Loucy (cell line): ENCODE measurements at regions not wholly inside any gene's neighbourhood (a gene's known extent, or its start where the extent isn't known, plus 50 kb on each side); places are given as distances from the start of the nearest gene placed in this dataset.
A peak's percentile ranks its signal among the peaks of the same experiment; 100 is the strongest.

ENCODE experiments used
- H2AFZ ChIP-seq: fragments of 200-600 bp; sonication (generic); 2 replicates; pipeline ENCODE4 v1.6.0; 2016; ENCODE audit warnings: antibody characterized with exemption, mild to moderate bottlenecking, low read length, moderate library complexity
- H3F3A ChIP-seq: fragments of 200-600 bp; 2 replicates; pipeline ENCODE4 v1.6.0; 2016; ENCODE audit warnings: antibody characterized with exemption, low read depth, mild to moderate bottlenecking
- H3K27me3 ChIP-seq: fragments of 200-600 bp; sonication (generic); 2 replicates; pipeline ENCODE4 v1.6.1; 2014; ENCODE audit warnings: low read length, mild to moderate bottlenecking; ENCODE audit not compliant: insufficient read depth, poor library complexity, severe bottlenecking
- H3K36me3 ChIP-seq: fragments of 200-600 bp; sonication (generic); 2 replicates; pipeline ENCODE4 v1.6.1; 2016; ENCODE audit warnings: low read length; ENCODE audit not compliant: insufficient read depth
- H3K4me1 ChIP-seq: fragments of 200-600 bp; sonication (generic); 2 replicates; pipeline ENCODE4 v1.5.1; 2014; ENCODE audit warnings: low read length, mild to moderate bottlenecking; ENCODE audit not compliant: insufficient read depth, poor library complexity, severe bottlenecking
- H3K4me2 ChIP-seq: fragments of 200-600 bp; sonication (generic); 2 replicates; pipeline ENCODE4 v1.6.0; 2014; ENCODE audit warnings: antibody characterized with exemption, low read length, low read depth, mild to moderate bottlenecking; ENCODE audit not compliant: poor library complexity, severe bottlenecking
- H3K4me3 ChIP-seq: fragments of 200-600 bp; sonication (generic); 2 replicates; pipeline ENCODE4 v1.5.1; 2014; ENCODE audit warnings: low read length, mild to moderate bottlenecking, mixed read lengths; ENCODE audit not compliant: poor library complexity, severe bottlenecking
- H3K79me2 ChIP-seq: fragments of 200-600 bp; sonication (generic); 2 replicates; pipeline ENCODE4 v1.6.1; 2014; ENCODE audit warnings: low read length; ENCODE audit not compliant: insufficient read depth
- H3K9ac ChIP-seq: fragments of 200-600 bp; sonication (generic); 2 replicates; pipeline ENCODE4 v1.6.0; 2014; ENCODE audit warnings: mild to moderate bottlenecking, low read depth, low read length, moderate library complexity; ENCODE audit not compliant: poor library complexity, severe bottlenecking
- H3K9me2 ChIP-seq: fragments of 200-600 bp; sonication (generic); replicated peaks from 2 replicates; pipeline ENCODE4 v1.6.1; 2016; ENCODE audit warnings: low read depth, low read length, mixed read lengths
- H3K9me3 ChIP-seq: fragments of 200-600 bp; sonication (generic); 2 replicates; pipeline ENCODE4 v1.6.1; 2014; ENCODE audit warnings: mild to moderate bottlenecking, antibody characterized with exemption, low read length, low read depth; ENCODE audit not compliant: insufficient read depth
- H4K20me1 ChIP-seq: fragments of 200-600 bp; sonication (generic); 2 replicates; pipeline ENCODE4 v1.6.0; 2014; ENCODE audit warnings: antibody characterized with exemption, low read length, mild to moderate bottlenecking; ENCODE audit not compliant: insufficient read depth, poor library complexity, severe bottlenecking
- EZH2phosphoT487 ChIP-seq: fragments of 200-600 bp; IDR thresholded peaks from 2 replicates; pipeline ENCODE4 v1.6.1; 2018; ENCODE audit warnings: antibody characterized with exemption, mild to moderate bottlenecking, moderate library complexity, borderline replicate concordance
- TF ChIP-seq, protein P1 (sequence below): fragments of 200-600 bp; sonication (generic); conservative IDR thresholded peaks from 2 replicates; pipeline ENCODE4 v1.5.1; 2014; ENCODE audit warnings: mild to moderate bottlenecking, antibody characterized with exemption, low read length

DNA sequence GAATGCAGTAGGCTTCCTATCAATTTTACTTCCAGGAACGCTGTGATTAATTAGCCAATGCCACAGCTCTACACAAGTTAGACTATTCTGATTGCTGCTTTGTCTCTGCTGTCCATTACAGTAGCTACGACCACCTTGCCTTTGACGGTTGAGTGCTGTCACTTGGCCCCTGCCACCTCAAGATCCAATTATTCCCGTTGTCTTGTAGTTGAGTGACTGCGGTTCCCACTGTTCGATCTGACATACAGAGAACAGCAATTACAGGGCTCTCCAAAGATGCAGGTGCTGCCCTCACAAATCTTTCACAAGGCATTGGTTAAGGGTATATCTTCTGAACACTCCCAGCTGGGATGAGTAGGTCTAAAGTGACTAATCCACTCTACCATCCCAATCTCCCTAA lies 393.4 kb upstream of the KIF2A start:
- Histone ChIP-seq H3K9me2 (no peaks in the 10 kb centered on the region), H4K20me1 (no peaks in the 10 kb centered on the region), H2AFZ (no peak overlapping the region), H3K9ac (no peak overlapping the region), H3K4me1 (no peaks in the 10 kb centered on the region), H3K9me3 (no peaks in the 10 kb centered on the region), H3K36me3 (no peaks in the 10 kb centered on the region), H3K4me2 (no peak overlapping the region), H3K4me3 (no peak overlapping the region), H3K79me2 (no peaks in the 10 kb centered on the region), H3F3A (no peaks in the 10 kb centered on the region), H3K27me3 (no peaks in the 10 kb centered on the region)
- no peak for TF ChIP-seq EZH2phosphoT487
- TF ChIP-seq, protein P1, sequence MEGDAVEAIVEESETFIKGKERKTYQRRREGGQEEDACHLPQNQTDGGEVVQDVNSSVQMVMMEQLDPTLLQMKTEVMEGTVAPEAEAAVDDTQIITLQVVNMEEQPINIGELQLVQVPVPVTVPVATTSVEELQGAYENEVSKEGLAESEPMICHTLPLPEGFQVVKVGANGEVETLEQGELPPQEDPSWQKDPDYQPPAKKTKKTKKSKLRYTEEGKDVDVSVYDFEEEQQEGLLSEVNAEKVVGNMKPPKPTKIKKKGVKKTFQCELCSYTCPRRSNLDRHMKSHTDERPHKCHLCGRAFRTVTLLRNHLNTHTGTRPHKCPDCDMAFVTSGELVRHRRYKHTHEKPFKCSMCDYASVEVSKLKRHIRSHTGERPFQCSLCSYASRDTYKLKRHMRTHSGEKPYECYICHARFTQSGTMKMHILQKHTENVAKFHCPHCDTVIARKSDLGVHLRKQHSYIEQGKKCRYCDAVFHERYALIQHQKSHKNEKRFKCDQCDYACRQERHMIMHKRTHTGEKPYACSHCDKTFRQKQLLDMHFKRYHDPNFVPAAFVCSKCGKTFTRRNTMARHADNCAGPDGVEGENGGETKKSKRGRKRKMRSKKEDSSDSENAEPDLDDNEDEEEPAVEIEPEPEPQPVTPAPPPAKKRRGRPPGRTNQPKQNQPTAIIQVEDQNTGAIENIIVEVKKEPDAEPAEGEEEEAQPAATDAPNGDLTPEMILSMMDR, result no peak

DNA sequence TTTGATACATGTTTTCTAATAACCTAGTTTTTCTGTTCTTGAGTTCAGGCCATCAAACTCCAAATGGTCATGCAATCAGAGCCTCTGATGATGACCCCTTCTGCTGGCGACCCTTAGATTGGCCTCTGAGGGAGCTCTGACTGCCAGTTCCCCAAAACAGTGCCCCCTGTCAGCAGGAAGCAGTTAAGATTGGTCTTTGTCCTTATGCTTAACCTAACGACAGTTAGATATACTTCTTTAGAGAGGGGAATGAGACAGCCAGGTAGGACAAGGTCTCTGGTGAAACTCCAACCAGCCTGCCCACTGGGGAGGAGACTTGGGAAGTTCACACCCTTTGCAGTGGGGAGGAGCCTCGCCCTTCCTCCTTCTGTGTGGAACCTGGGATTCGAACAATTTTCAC lies 390.4 kb upstream of the KIF2A start:
- Histone ChIP-seq H3K4me2 (no peak overlapping the region), H3K9ac (no peak overlapping the region), H4K20me1 (no peaks in the 10 kb centered on the region), H3K4me3 (no peak overlapping the region), H3F3A (no peaks in the 10 kb centered on the region), H3K36me3 (no peaks in the 10 kb centered on the region), H2AFZ (no peak overlapping the region), H3K27me3 (no peaks in the 10 kb centered on the region), H3K4me1 (no peaks in the 10 kb centered on the region), H3K79me2 (no peaks in the 10 kb centered on the region), H3K9me3 (no peaks in the 10 kb centered on the region), H3K9me2 (no peaks in the 10 kb centered on the region)
- TF ChIP-seq, protein P1, result peak; percentile 31
- TF ChIP-seq EZH2phosphoT487, result no peak

DNA sequence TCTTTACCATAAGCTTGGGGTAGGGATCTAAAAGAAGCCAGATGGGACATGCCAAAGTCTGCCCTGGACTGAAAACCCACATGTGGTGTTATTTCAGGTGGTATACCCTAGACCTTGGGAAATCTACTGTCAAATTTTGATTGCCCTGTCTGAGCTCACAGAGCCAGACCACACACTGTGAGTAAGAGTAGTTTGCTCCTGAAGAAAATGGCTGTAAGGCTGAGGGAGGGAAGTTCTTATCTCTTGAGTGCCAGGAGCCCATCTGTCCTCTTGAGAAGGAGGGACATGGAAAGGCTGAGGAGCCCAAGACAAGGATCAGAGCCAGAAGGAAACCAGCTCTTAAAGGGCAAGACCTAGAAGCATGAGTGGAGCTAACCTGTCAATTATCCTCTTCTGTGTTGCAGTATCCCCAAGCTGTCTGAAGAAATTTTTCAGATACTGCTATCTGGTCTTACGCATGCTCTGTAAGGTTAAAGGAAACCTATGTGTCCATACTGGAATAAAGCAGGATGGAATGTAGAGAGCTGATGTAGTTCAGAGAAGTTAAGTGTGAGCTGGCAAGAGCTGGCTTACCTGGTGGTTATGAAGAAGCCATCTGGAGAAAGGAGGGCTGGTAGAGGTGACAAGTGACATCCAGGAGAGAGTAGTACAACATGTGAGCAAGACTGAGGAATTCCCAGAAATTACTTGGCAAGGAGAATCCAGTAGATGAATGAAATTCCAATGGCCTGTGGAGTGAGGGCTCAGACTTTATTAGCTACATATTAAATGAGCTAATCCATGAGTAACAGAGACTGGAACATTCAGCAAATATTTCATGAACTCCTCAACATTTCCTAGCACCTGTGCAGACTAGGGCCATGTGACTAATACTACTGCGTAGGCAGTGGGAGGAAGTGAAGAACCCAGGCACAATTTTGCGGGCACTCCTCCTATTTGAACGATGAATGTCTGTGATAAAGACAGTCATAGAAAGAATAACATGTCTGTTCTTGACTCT lies 389.1 kb upstream of the KIF2A start:
- no peak overlapping the region for H2AFZ ChIP-seq
- no peaks in the 10 kb centered on the region for H3K9me3 ChIP-seq
- no peak overlapping the region for H3K4me3 ChIP-seq
- H3K9me2 ChIP-seq, result no peaks in the 10 kb centered on the region
- TF ChIP-seq, protein P1, result no peak
- no peak for TF ChIP-seq EZH2phosphoT487
- no peaks in the 10 kb centered on the region for H3K4me1 ChIP-seq
- H3K4me2 ChIP-seq, result no peak overlapping the region
- H3K9ac ChIP-seq, result no peak overlapping the region
- no peaks in the 10 kb centered on the region for H3K79me2 ChIP-seq
- H3K36me3 ChIP-seq, result no peaks in the 10 kb centered on the region
- H4K20me1 ChIP-seq, result no peaks in the 10 kb centered on the region
- no peaks in the 10 kb centered on the region for H3F3A ChIP-seq
- no peaks in the 10 kb centered on the region for H3K27me3 ChIP-seq
